H9 (cell line): ENCODE measurements at regions not wholly inside any gene's neighbourhood (a gene's known extent, or its start where the extent isn't known, plus 50 kb on each side); places are given as distances from the start of the nearest gene placed in this dataset.

Experiments used
- DNase-seq: peaks from one replicate; pipeline ENCODE4 v3.0.0-alpha.2; 2017
- H2AFZ ChIP-seq: one replicate; pipeline ENCODE4 v1.6.1; 2013; ENCODE audit warnings: mild to moderate bottlenecking, low read length, control low read depth, moderate library complexity
- H2AK5ac ChIP-seq: 2 replicates; pipeline ENCODE4 v1.6.1; 2013; ENCODE audit warnings: low read length, control low read depth, mixed read lengths; ENCODE audit not compliant: insufficient read length
- H2BK120ac ChIP-seq: one replicate; pipeline ENCODE4 v1.6.1; 2013; ENCODE audit warnings: low read depth, mild to moderate bottlenecking, low read length, control low read depth, inconsistent platforms; ENCODE audit not compliant: poor library complexity, severe bottlenecking
- H2BK12ac ChIP-seq: 2 replicates; pipeline ENCODE4 v1.6.1; 2013; ENCODE audit warnings: low read length, control low read depth, mixed read lengths, low read depth; ENCODE audit not compliant: insufficient read length
- H2BK15ac ChIP-seq: 2 replicates; pipeline ENCODE4 v1.6.1; 2013; ENCODE audit warnings: low read depth, low read length, control low read depth
- H2BK20ac ChIP-seq: one replicate; pipeline ENCODE4 v1.6.1; 2013; ENCODE audit warnings: low read depth, mild to moderate bottlenecking, low read length, control low read depth, inconsistent platforms; ENCODE audit not compliant: poor library complexity, severe bottlenecking
- H2BK5ac ChIP-seq: 2 replicates; pipeline ENCODE4 v1.6.1; 2013; ENCODE audit warnings: low read length, control low read depth, mixed read lengths; ENCODE audit not compliant: insufficient read length
- H3K14ac ChIP-seq: 2 replicates; pipeline ENCODE4 v1.6.1; 2013; ENCODE audit warnings: low read length, control low read depth; ENCODE audit not compliant: insufficient read depth
- H3K18ac ChIP-seq: 2 replicates; pipeline ENCODE4 v1.6.1; 2013; ENCODE audit warnings: low read depth, mild to moderate bottlenecking, mixed read lengths, low read length, control low read depth; ENCODE audit not compliant: insufficient read length
- H3K23ac ChIP-seq: 2 replicates; pipeline ENCODE4 v1.6.1; 2013; ENCODE audit warnings: low read length, control low read depth, mixed read lengths, low read depth; ENCODE audit not compliant: insufficient read length
- H3K23me2 ChIP-seq: 2 replicates; pipeline ENCODE4 v1.6.1; 2013; ENCODE audit warnings: low read depth, mild to moderate bottlenecking, mixed read lengths, low read length, control low read depth; ENCODE audit not compliant: insufficient read length, poor library complexity, severe bottlenecking
- H3K27ac ChIP-seq: 2 replicates; pipeline ENCODE4 v1.5.1; 2013; ENCODE audit warnings: low read length, control low read depth, mixed read lengths, low read depth; ENCODE audit not compliant: insufficient read length
- H3K27me3 ChIP-seq: 2 replicates; pipeline ENCODE4 v1.6.1; 2013; ENCODE audit warnings: low read length, control low read depth, inconsistent platforms; ENCODE audit not compliant: insufficient read depth
- H3K4ac ChIP-seq: 2 replicates; pipeline ENCODE4 v1.6.1; 2013; ENCODE audit warnings: low read depth, mild to moderate bottlenecking, control low read depth, inconsistent platforms, low read length, moderate library complexity
- H3K4me1 ChIP-seq: 2 replicates; pipeline ENCODE4 v1.6.1; 2013; ENCODE audit warnings: low read length, control low read depth, inconsistent platforms; ENCODE audit not compliant: insufficient read depth
- H3K4me2 ChIP-seq: 2 replicates; pipeline ENCODE4 v1.6.1; 2013; ENCODE audit warnings: low read length, control low read depth, mixed read lengths; ENCODE audit not compliant: insufficient read length, insufficient read depth
- H3K56ac ChIP-seq: 2 replicates; pipeline ENCODE4 v1.6.1; 2013; ENCODE audit warnings: low read depth, mild to moderate bottlenecking, mixed read lengths, low read length, control low read depth; ENCODE audit not compliant: insufficient read length
- H3K79me1 ChIP-seq: 2 replicates; pipeline ENCODE4 v1.6.1; 2013; ENCODE audit warnings: low read depth, mild to moderate bottlenecking, moderate library complexity, low read length, control low read depth, inconsistent platforms; ENCODE audit not compliant: insufficient read depth, poor library complexity, severe bottlenecking
- H3K79me2 ChIP-seq: 2 replicates; pipeline ENCODE4 v1.6.1; 2013; ENCODE audit warnings: low read length, control low read depth, inconsistent platforms; ENCODE audit not compliant: insufficient read depth
- H3K9ac ChIP-seq: 2 replicates; pipeline ENCODE4 v1.6.1; 2013; ENCODE audit warnings: low read length, control low read depth, mixed read lengths; ENCODE audit not compliant: insufficient read length; ENCODE audit errors: extremely low read depth
- H3K9me3 ChIP-seq: one replicate; pipeline ENCODE4 v1.6.1; 2013; ENCODE audit warnings: low read depth, low read length, inconsistent platforms; ENCODE audit not compliant: control insufficient read depth
- H3T11ph ChIP-seq: one replicate; pipeline ENCODE4 v1.6.1; 2013; ENCODE audit warnings: mild to moderate bottlenecking, low read length, control low read depth, inconsistent platforms
- H4K20me1 ChIP-seq: one replicate; pipeline ENCODE4 v1.6.1; 2013; ENCODE audit not compliant: control insufficient read depth, insufficient read length, insufficient read depth
- H4K5ac ChIP-seq: 2 replicates; pipeline ENCODE4 v1.6.1; 2013; ENCODE audit warnings: low read depth, mild to moderate bottlenecking, mixed read lengths, low read length, control low read depth; ENCODE audit not compliant: insufficient read length
- H4K8ac ChIP-seq: replicated peaks from 2 replicates; pipeline ENCODE4 v1.6.1; 2013; ENCODE audit warnings: low read length, control low read depth, mixed read lengths, low read depth; ENCODE audit not compliant: insufficient read length
- H4K91ac ChIP-seq: 2 replicates; pipeline ENCODE4 v1.6.1; 2013; ENCODE audit warnings: low read depth, mild to moderate bottlenecking, moderate library complexity, mixed read lengths, low read length, control low read depth; ENCODE audit not compliant: insufficient read length
- H3K27ac Mint-ChIP-seq, 3 experiments: 2 replicates in 2 of 3; 3 replicates in 1 of 3; pipeline ENCODE4 v1.8.0; 2020 to 2021; ENCODE audit warnings: mixed read lengths in 3 of 3, mild to moderate bottlenecking in 1 of 3, moderate library complexity in 1 of 3
- H3K27me3 Mint-ChIP-seq: 2 replicates; pipeline ENCODE4 v1.8.0; 2021; ENCODE audit warnings: low read depth, mild to moderate bottlenecking, moderate library complexity, mixed read lengths
- H3K36me3 Mint-ChIP-seq, 3 experiments: 2 replicates in 2 of 3; 3 replicates in 1 of 3; pipeline ENCODE4 v1.8.0; 2020 to 2021; ENCODE audit warnings: low read depth in 3 of 3, mixed read lengths in 3 of 3; ENCODE audit not compliant: insufficient read depth in 1 of 3
- H3K4me1 Mint-ChIP-seq, 2 experiments: 2 replicates each; pipeline ENCODE4 v1.8.0; 2020; ENCODE audit warnings: mixed read lengths in 2 of 2
- H3K4me3 Mint-ChIP-seq, 2 experiments: 2 replicates in 1 of 2; 3 replicates in 1 of 2; pipeline ENCODE4 v1.8.0; 2020 to 2021; ENCODE audit warnings: mild to moderate bottlenecking in 2 of 2, mixed read lengths in 2 of 2, moderate library complexity in 1 of 2
- H3K9me3 Mint-ChIP-seq, 2 experiments: 2 replicates in 1 of 2; 3 replicates in 1 of 2; pipeline ENCODE4 v1.8.0; 2020; ENCODE audit warnings: mild to moderate bottlenecking in 2 of 2, mixed read lengths in 2 of 2, moderate library complexity in 1 of 2
- CTCF ChIP-seq: fragments of 200-600 bp; sonication (generic); conservative IDR thresholded peaks from 3 replicates; pipeline ENCODE4 v1.8.0; 2021; ENCODE audit warnings: antibody characterized with exemption, mild to moderate bottlenecking
- WGBS: extraction: QIAGEN DNeasy Blood & Tissue Kit; methylation state at CpG from one replicate; pipeline ENCODE4 v1.1.7; 2013; ENCODE audit warnings: missing lambda C conversion rate, low lambda C conversion rate, mixed read lengths; ENCODE audit not compliant: insufficient read length; ENCODE audit errors: extremely low coverage; 5-methylcytosine and 5-hydroxymethylcytosine counted together

DNA sequence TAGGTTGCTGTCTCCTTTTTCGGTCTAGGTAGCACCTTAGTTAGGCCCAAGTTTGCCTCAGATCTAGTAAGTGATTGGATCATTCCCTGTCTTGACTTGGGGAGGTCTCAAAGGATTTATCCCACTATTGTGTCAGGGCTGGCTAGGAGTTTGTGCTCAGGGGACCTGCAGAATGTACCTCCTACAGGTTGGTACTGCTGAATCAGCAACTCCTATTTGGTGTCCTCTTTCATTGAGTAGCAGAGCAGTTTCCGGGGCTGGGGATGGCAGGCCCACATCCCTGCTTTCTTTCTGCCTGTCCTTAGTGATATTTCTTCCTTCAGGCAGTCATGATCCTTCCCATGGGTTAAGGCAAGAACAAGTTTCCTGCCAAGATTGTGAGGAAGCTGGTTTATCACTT lies 192.9 kb upstream of the CCNH start:
- Histone ChIP-seq H4K5ac (no peak overlapping the region), H3K14ac (no peak overlapping the region), H4K91ac (no peak overlapping the region), H4K8ac (no peak overlapping the region), H3K79me1 (no peaks in the 10 kb centered on the region), H3K9ac (no peak overlapping the region), H2BK15ac (no peak overlapping the region), H2BK12ac (no peak overlapping the region), H3K23me2 (no peaks in the 10 kb centered on the region), H2AFZ (no peak overlapping the region), H2AK5ac (no peak overlapping the region), H3K4me1 (peaks cover 3% of the 10 kb centered on the region; the same call in 1 of the 2 replicates), H2BK5ac (no peak overlapping the region), H3K4me2 (no peak overlapping the region), H2BK20ac (no peak overlapping the region), H3K23ac (no peak overlapping the region), H3T11ph (no peak overlapping the region), H3K27me3 (no peaks in the 10 kb centered on the region), H3K79me2 (no peaks in the 10 kb centered on the region), H4K20me1 (no peaks in the 10 kb centered on the region), H2BK120ac (no peak overlapping the region), H3K9me3 (no peaks in the 10 kb centered on the region), H3K27ac (no peak overlapping the region), H3K18ac (no peak overlapping the region), H3K4ac (no peak overlapping the region), H3K56ac (no peak overlapping the region)
- TF ChIP-seq CTCF, result no peak
- no peak for DNase-seq
- no peak overlapping the region for H3K4me3 Mint-ChIP-seq
- peaks cover 0 to 3% of the 10 kb centered on the region in 2 experiments; a peak in 2 of 4 replicates for H3K4me1 Mint-ChIP-seq
- H3K27me3 Mint-ChIP-seq, result peaks cover 1% of the 10 kb centered on the region; the same call in 1 of the 2 replicates
- H3K27ac Mint-ChIP-seq, result peak overlapping the region in 2 of 3 experiments; percentile 29 to 46; a peak in 2 of 7 replicates
- WGBS, result no CpG with 5 or more reads among the region's 2 CpGs
- no peaks in the 10 kb centered on the region; a peak in 1 of 5 replicates for H3K9me3 Mint-ChIP-seq
- H3K36me3 Mint-ChIP-seq, result no peaks in the 10 kb centered on the region; a peak in 1 of 7 replicates
